Mononuclear cell (primary cell): ENCODE measurements at regions not wholly inside any gene's neighbourhood (a gene's known extent, or its start where the extent isn't known, plus 50 kb on each side); places are given as distances from the start of the nearest gene placed in this dataset.
"Not testable (repeated sequence)": the region's sequence is repeated elsewhere in the genome, so short reads cannot be mapped to it uniquely, and the experiment has no call there.

Source experiments
- H3K27me3 ChIP-seq: 2 replicates; pipeline ENCODE4 v1.6.0; 2011; ENCODE audit warnings: low read length, control low read depth; ENCODE audit not compliant: insufficient read depth
- H3K4me1 ChIP-seq: 2 replicates; pipeline ENCODE4 v1.5.1; 2011; ENCODE audit warnings: mild to moderate bottlenecking, low read length, control low read depth; ENCODE audit not compliant: insufficient read depth
- H3K4me3 ChIP-seq: 2 replicates; pipeline ENCODE4 v1.5.1; 2011; ENCODE audit warnings: mild to moderate bottlenecking, low read length, moderate library complexity
- H3K9me3 ChIP-seq: 2 replicates; pipeline ENCODE4 v1.5.1; 2011; ENCODE audit warnings: low read depth, mild to moderate bottlenecking, control low read depth, low read length

DNA sequence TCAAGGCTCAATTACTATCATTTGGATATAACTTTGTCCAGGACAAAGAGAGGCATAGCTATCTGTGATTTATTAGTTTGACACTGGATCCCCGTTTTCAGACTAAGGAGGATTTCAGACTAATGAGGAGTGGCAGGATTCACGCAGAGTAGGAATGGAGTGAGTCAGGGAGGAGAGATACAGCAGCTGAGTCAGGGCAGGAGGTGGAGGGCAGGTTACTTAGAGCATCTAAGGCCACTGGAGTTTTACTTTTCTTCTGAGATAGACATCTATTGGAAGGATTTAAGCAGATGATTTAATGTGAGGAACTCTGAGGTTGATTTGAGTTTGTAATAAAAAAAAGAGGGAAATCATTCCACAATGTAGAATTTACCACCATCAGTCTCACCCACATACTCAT, 110.6 kb downstream of the RPIA start:
- not testable (repeated sequence) for H3K4me1 ChIP-seq, H3K4me3 ChIP-seq, H3K27me3 ChIP-seq, H3K9me3 ChIP-seq

- no peak overlapping the region for H3K4me3 ChIP-seq
- H3K9me3 ChIP-seq = no peaks in the 10 kb centered on the region
- H3K4me1 ChIP-seq = no peaks in the 10 kb centered on the region
- no peaks in the 10 kb centered on the region for H3K27me3 ChIP-seq
Observed at GRCh38 chr2:88807237-88807962, 115.9 kb downstream of the RPIA start.

DNA sequence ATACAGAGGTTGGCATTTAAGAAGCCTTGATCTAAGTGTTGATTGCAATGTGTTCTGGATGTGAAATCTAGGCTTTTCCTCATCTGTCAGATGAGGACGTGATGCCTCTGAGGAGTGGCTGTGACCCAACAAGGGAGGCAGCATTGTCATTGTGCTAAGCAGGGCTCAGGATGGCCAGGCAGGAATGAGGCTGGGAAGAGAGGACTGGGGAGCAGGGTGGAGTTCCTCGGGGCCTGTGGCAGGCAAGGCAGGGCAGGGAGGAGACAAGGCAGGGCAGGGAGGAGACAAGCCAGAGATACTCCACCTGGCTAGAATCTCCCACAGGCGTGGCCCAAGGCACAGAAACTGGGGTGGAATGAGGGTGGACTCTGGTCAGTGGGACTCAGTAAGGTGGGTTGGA, 116.6 kb downstream of the RPIA start:
- Histone ChIP-seq H3K27me3 (no peaks in the 10 kb centered on the region), H3K4me1 (no peaks in the 10 kb centered on the region), H3K9me3 (no peaks in the 10 kb centered on the region), H3K4me3 (no peak overlapping the region)

- Histone ChIP-seq H3K27me3 (no peaks in the 10 kb centered on the region), H3K9me3 (no peaks in the 10 kb centered on the region), H3K4me3 (no peak overlapping the region), H3K4me1 (no peaks in the 10 kb centered on the region)
Observed at GRCh38 chr2:88808652-88809051, 117.2 kb downstream of the RPIA start.

DNA sequence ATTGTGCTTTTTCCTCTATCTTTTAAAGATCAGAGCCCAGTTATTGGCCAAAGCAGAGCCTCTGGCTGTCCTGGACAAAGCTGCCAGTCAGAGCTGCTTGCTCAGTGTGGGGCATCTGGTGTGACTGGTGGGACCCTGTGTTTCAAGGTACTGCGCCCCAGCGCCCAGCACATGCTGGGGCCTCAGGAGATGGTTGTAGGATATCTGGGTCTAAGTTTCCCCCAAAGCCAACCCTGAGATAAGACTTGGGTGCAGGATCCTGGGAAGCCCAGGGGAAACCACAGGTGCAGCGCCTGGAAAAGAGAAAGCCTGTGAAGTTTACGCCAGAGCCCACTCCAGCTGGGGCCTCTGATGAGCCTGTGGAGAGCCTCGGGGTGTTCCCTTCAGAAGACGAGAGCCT, 117.7 kb downstream of the RPIA start:
- no peaks in the 10 kb centered on the region for H3K4me1 ChIP-seq

DNA sequence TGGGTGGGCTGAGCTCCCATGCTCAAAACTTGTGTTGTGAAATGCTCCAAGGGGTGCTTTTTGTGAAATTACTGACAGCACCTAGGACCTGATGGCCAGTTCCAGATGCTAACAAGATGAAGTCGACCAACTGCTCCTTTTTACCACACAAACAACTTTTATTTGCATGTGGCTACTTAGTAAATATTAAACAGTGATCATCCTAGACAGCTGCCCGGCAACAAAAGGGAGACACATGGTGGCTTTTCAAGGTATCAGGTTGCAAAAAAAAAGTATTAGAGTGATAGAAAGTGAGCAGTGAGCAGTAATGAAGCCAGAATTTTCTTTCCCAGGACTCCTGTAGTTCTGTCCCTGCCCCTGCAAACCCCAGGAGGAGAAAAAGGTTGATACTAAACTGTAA, 118.5 kb downstream of the RPIA start:
- no peak overlapping the region for H3K4me3 ChIP-seq
- H3K27me3 ChIP-seq = no peaks in the 10 kb centered on the region
- no peaks in the 10 kb centered on the region for H3K4me1 ChIP-seq
- H3K9me3 ChIP-seq = no peaks in the 10 kb centered on the region

More for the DNA sequence above, 117.7 kb downstream of the RPIA start:
- Histone ChIP-seq H3K4me3 (no peak overlapping the region), H3K9me3 (no peaks in the 10 kb centered on the region), H3K27me3 (no peaks in the 10 kb centered on the region)

DNA sequence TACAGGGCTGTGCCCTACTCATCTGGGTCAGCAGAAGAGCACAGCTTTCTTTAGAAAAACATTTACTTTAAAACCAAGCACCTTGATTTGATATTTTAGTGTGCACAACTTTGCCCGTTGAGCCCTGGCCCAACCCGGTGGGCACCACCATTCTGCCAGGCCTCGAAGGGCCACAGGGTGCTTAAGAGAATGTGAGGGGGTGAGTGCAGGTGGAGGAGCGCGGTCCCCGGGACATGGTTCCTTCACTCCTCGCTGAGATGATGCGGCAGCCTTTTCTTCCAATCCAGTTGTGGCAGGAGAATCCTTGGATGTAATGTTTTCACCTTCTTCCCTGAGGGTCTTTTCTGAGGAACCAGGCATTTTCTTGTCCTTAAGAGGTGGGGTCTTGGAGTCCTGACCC, 119.0 kb downstream of the RPIA start:
- no peak overlapping the region for H3K4me3 ChIP-seq
- no peaks in the 10 kb centered on the region for H3K4me1 ChIP-seq
- H3K9me3 ChIP-seq = no peaks in the 10 kb centered on the region
- no peaks in the 10 kb centered on the region for H3K27me3 ChIP-seq

DNA sequence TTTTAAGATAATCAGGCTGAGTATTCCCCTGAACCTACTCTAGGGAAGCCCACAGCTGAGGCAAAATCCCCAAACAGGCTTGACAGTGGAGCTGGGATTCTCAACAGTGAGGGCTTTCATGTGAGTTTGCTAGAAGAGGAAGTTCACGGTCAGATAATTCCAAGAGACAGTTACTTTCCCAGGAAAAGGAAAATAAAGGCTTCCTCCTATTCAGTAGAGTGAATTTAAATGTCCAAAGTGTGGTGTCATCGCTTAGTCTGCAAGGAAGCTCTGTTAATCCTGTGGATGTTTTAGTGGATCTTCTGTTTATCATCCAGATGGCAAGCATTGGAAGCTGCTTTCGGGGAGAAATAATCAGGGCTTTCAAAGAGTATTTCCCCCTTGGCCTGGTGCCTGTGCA, 119.8 kb downstream of the RPIA start:
- Histone ChIP-seq H3K4me1 (no peaks in the 10 kb centered on the region), H3K4me3 (no peak overlapping the region), H3K27me3 (no peaks in the 10 kb centered on the region), H3K9me3 (no peaks in the 10 kb centered on the region)

- no peaks in the 10 kb centered on the region for H3K4me1 ChIP-seq
- no peak overlapping the region for H3K4me3 ChIP-seq
- H3K9me3 ChIP-seq = no peaks in the 10 kb centered on the region
- no peaks in the 10 kb centered on the region for H3K27me3 ChIP-seq
Observed at GRCh38 chr2:88811681-88812080, 120.2 kb downstream of the RPIA start.

GRCh38 chr2:88813612-88814011, 122.1 kb downstream of the RPIA start:
- Histone ChIP-seq H3K9me3 (no peaks in the 10 kb centered on the region), H3K4me3 (no peak overlapping the region), H3K4me1 (no peaks in the 10 kb centered on the region), H3K27me3 (no peaks in the 10 kb centered on the region)

DNA sequence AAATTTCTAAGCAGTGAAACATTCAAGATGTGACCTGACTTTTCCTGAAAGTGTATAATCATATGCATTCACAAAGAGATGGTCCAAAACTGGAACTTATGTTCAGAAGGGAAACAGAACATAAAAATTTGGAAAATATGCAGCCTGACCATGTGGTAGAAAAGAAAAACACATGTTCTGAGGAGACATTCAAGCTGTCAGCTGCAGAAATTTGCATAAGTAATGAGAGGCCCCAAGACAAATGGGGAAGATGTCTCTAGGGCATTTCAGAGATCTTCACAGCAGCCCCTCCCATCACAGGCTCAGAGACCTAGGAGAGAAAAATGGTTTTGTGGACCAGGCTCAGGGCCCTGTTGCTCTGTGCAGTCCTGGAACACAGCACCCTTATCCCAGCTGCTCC, 123.8 kb downstream of the RPIA start:
- Histone ChIP-seq H3K4me1 (no peaks in the 10 kb centered on the region), H3K4me3 (no peak overlapping the region), H3K27me3 (no peaks in the 10 kb centered on the region), H3K9me3 (no peaks in the 10 kb centered on the region)

- no peak overlapping the region for H3K4me3 ChIP-seq
- no peaks in the 10 kb centered on the region for H3K27me3 ChIP-seq
- no peaks in the 10 kb centered on the region for H3K4me1 ChIP-seq
- H3K9me3 ChIP-seq = no peaks in the 10 kb centered on the region
Observed at GRCh38 chr2:88815697-88816096, 124.2 kb downstream of the RPIA start.

DNA sequence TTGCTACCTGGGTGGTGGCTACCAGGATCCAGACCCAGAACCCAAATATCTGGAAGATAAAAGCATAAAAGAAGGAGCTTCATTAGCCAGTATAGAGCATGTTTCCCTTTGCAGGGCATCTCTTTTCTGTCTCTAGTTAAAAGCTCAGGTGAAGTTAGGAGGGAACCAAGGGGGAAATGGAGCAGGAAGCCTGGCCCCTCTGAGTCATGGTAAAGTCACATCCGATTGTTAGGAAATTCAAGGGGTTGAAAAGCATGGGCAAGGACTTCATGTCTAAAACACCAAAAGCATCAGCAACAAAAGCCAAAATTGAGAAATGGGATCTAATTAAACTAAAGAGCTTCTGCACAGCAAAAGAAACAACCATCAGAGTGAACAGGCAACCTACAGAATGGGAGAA, 126.9 kb downstream of the RPIA start:
- H3K4me3 ChIP-seq = no peak overlapping the region
- H3K4me1 ChIP-seq = no peaks in the 10 kb centered on the region
- H3K9me3 ChIP-seq = no peaks in the 10 kb centered on the region
- no peaks in the 10 kb centered on the region for H3K27me3 ChIP-seq

GRCh38 chr2:88824951-88825350, 133.5 kb downstream of the RPIA start:
- Histone ChIP-seq H3K4me3 (no peak overlapping the region), H3K27me3 (no peaks in the 10 kb centered on the region), H3K4me1 (no peaks in the 10 kb centered on the region), H3K9me3 (no peaks in the 10 kb centered on the region)

DNA sequence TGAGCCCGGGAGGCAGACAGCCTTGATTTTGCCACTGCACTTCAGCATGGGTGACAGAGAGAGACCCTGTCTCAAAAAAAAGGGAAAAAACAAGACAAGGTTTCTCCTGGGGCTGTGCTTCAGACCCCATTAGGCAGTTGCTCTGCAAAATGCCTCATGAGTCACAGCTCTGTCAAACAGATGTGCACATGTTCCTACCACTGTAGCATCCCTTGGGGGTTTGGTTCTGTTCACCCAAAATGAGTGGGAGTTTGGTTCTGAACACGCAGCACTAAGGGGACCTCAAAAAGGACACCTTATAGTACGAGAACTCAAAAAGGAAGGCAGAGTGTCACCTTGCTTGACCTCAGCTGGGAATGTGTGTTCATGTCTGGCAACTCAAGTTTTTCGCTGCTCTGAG, 134.9 kb downstream of the RPIA start:
- Histone ChIP-seq H3K27me3 (no peaks in the 10 kb centered on the region), H3K4me1 (no peaks in the 10 kb centered on the region), H3K9me3 (no peaks in the 10 kb centered on the region), H3K4me3 (no peak overlapping the region)

- no peaks in the 10 kb centered on the region for H3K4me1 ChIP-seq
- no peaks in the 10 kb centered on the region for H3K27me3 ChIP-seq
- H3K4me3 ChIP-seq = no peak overlapping the region
- no peaks in the 10 kb centered on the region for H3K9me3 ChIP-seq
Observed at GRCh38 chr2:88827821-88828220, 136.3 kb downstream of the RPIA start.
